GM12892 (cell line): ENCODE measurements at regions not wholly inside any gene's neighbourhood (a gene's known extent, or its start where the extent isn't known, plus 50 kb on each side); places are given as distances from the start of the nearest gene placed in this dataset.

Experiments used
- POLR2A ChIP-seq: IDR thresholded peaks from 2 replicates; pipeline ENCODE4 v1.6.1; 2011; ENCODE audit warnings: low read depth, low read length, control low read depth
- POLR2AphosphoS5 ChIP-seq: IDR thresholded peaks from 2 replicates; pipeline ENCODE4 v1.6.1; 2011; ENCODE audit warnings: low read depth, low read length, control low read depth

GRCh38 chr6:11633741-11634509 is 96.4 kb downstream of the TMEM170B start:
- TF ChIP-seq POLR2A (no peak), POLR2AphosphoS5 (no peak)
